SK-N-SH (cell line): ENCODE measurements at regions not wholly inside any gene's neighbourhood (a gene's known extent, or its start where the extent isn't known, plus 50 kb on each side); places are given as distances from the start of the nearest gene placed in this dataset.

Experiments
- CTCF ChIP-seq: fragments of 200-600 bp; sonication (generic); IDR thresholded peaks from 2 replicates; pipeline ENCODE4 v1.6.1; 2017; ENCODE audit warnings: antibody characterized with exemption, mild to moderate bottlenecking, moderate library complexity
- MAX ChIP-seq: IDR thresholded peaks from 2 replicates; pipeline ENCODE4 v1.4.0; 2012; ENCODE audit warnings: low read depth
- MEF2A ChIP-seq: IDR thresholded peaks from 2 replicates; pipeline ENCODE4 v1.4.0; 2012; ENCODE audit warnings: low read depth, borderline replicate concordance

GRCh38 chr17:34842235-34842634 is 119.0 kb downstream of the CCT6B start:
- TF ChIP-seq CTCF (no peak), MAX (no peak), MEF2A (no peak)
